Activated T-helper 17 cell treated with anti-CD3 and anti-CD28 coated beads, Interleukin-2, amount 50 U/mL, for 72 hours (primary cell): ENCODE measurements at regions not wholly inside any gene's neighbourhood (a gene's known extent, or its start where the extent isn't known, plus 50 kb on each side); places are given as distances from the start of the nearest gene placed in this dataset.

Source experiments
- ATAC-seq: fragments of 150-1000 bp; cut with Tn5 transposase; replicated peaks from 2 replicates; pipeline ENCODE4 v1.10.0; 2021; ENCODE audit warnings: mild to moderate bottlenecking, moderate library complexity
- H3K27ac Mint-ChIP-seq: one replicate; pipeline ENCODE4 v1.8.0; 2022; ENCODE audit warnings: mixed read lengths
- H3K27me3 Mint-ChIP-seq: one replicate; pipeline ENCODE4 v1.8.0; 2022; ENCODE audit warnings: mixed read lengths
- H3K36me3 Mint-ChIP-seq: one replicate; pipeline ENCODE4 v1.8.0; 2022; ENCODE audit warnings: low read depth, mild to moderate bottlenecking, mixed read lengths
- H3K4me1 Mint-ChIP-seq: one replicate; pipeline ENCODE4 v1.8.0; 2022; ENCODE audit warnings: mixed read lengths
- H3K4me3 Mint-ChIP-seq: one replicate; pipeline ENCODE4 v1.8.0; 2022; ENCODE audit warnings: mild to moderate bottlenecking, mixed read lengths
- H3K9me3 Mint-ChIP-seq: one replicate; pipeline ENCODE4 v1.8.0; 2022; ENCODE audit warnings: mixed read lengths

- H3K9me3 Mint-ChIP-seq, result no peaks in the 10 kb centered on the region
- no peak overlapping the region for H3K27ac Mint-ChIP-seq
- peaks cover 13% of the 10 kb centered on the region for H3K4me1 Mint-ChIP-seq
- no peak for ATAC-seq
- H3K27me3 Mint-ChIP-seq, result no peaks in the 10 kb centered on the region
- no peaks in the 10 kb centered on the region for H3K36me3 Mint-ChIP-seq
- no peak overlapping the region for H3K4me3 Mint-ChIP-seq
Measured at GRCh38 chr5:52735139-52735538, 52.6 kb upstream of the ITGA1 start.
